GM12878 (cell line): ENCODE measurements at regions not wholly inside any gene's neighbourhood (a gene's known extent, or its start where the extent isn't known, plus 50 kb on each side); places are given as distances from the start of the nearest gene placed in this dataset.

Source experiments
- ATF7 ChIP-seq: fragments of 450-650 bp; IDR thresholded peaks from 2 replicates; pipeline ENCODE4 v1.6.1; 2016; ENCODE audit warnings: low read depth, mild to moderate bottlenecking
- BCL11A ChIP-seq: IDR thresholded peaks from 2 replicates; pipeline ENCODE4 v1.6.1; 2011; ENCODE audit warnings: low read depth, low read length
- CBX5 ChIP-seq: sonication (generic); IDR thresholded peaks from 2 replicates; pipeline ENCODE4 v1.6.1; 2016; ENCODE audit warnings: low read depth, moderate library complexity, mild to moderate bottlenecking, inconsistent platforms
- CTCF ChIP-seq, 3 experiments: IDR thresholded peaks in 2 of 3; conservative IDR thresholded peaks in 1 of 3; 2 replicates each; pipeline ENCODE4 v1.5.1; 2011; ENCODE audit warnings: low read depth in 3 of 3, low read length in 3 of 3, mild to moderate bottlenecking in 3 of 3, control low read depth in 2 of 3, moderate library complexity in 2 of 3, inconsistent platforms in 1 of 3, mixed read lengths in 1 of 3; ENCODE audit not compliant: control insufficient read depth in 2 of 3, insufficient read depth in 1 of 3; ENCODE audit errors: extremely low read depth in 1 of 3
- FOXK2 ChIP-seq: fragments of 450-650 bp; IDR thresholded peaks from 2 replicates; pipeline ENCODE4 v1.6.1; 2017; ENCODE audit warnings: mild to moderate bottlenecking, moderate library complexity
- IRF4 ChIP-seq: IDR thresholded peaks from 2 replicates; pipeline ENCODE4 v1.6.1; 2011; ENCODE audit warnings: low read depth, low read length
- NR2C1 ChIP-seq: fragments of 450-650 bp; IDR thresholded peaks from 2 replicates; pipeline ENCODE4 v1.6.1; 2017; ENCODE audit warnings: antibody characterized with exemption, mild to moderate bottlenecking, moderate library complexity
- PKNOX1 ChIP-seq: fragments of 450-650 bp; IDR thresholded peaks from 2 replicates; pipeline ENCODE4 v1.6.1; 2016; ENCODE audit warnings: mild to moderate bottlenecking
- RELB ChIP-seq: fragments of 450-650 bp; IDR thresholded peaks from 2 replicates; pipeline ENCODE4 v1.6.1; 2017; ENCODE audit warnings: low read depth, mild to moderate bottlenecking, moderate library complexity
- RUNX3 ChIP-seq: IDR thresholded peaks from 2 replicates; pipeline ENCODE4 v1.6.1; 2012; ENCODE audit warnings: low read length, inconsistent platforms
- USF2 ChIP-seq: IDR thresholded peaks from 2 replicates; pipeline ENCODE4 v1.6.1; 2011; ENCODE audit warnings: low read depth, low read length, improper control_type of control experiment, borderline replicate concordance
- ZBTB11 ChIP-seq: fragments of 450-650 bp; formaldehyde crosslinking; IDR thresholded peaks from 2 replicates; pipeline ENCODE4 v1.5.0; 2022; ENCODE audit warnings: mild to moderate bottlenecking, missing genetic modification characterization
- ZBTB33 ChIP-seq: fragments of 450-650 bp; IDR thresholded peaks from 2 replicates; pipeline ENCODE4 v1.6.1; 2017; ENCODE audit warnings: mild to moderate bottlenecking

GRCh38 chr10:78703593-78703992 is 365.2 kb upstream of the ZMIZ1 start (continued):
- TF ChIP-seq CTCF (IDR thresholded peaks at IDR 0.05 in 2 of 3, conservative IDR thresholded peaks at IDR 0.05 in 1 of 3; ENCODE audit: control insufficient read depth in 2 of 3, extremely low read depth in 1 of 3, insufficient read depth in 1 of 3, low read depth in 3 of 3, low read length in 3 of 3), result no peak
- TF ChIP-seq RELB, result no peak
- TF ChIP-seq PKNOX1, result no peak
- TF ChIP-seq BCL11A, result no peak
- no peak for TF ChIP-seq NR2C1
- TF ChIP-seq IRF4, result no peak
- no peak for TF ChIP-seq ZBTB11 (CRISPR knock-in tag)
- no peak for TF ChIP-seq FOXK2
- TF ChIP-seq USF2, result no peak
- TF ChIP-seq ATF7, result no peak
- TF ChIP-seq ZBTB33, result no peak
- no peak for TF ChIP-seq CBX5
- TF ChIP-seq RUNX3, result no peak
